SU-DHL-6 (cell line): ENCODE measurements at regions not wholly inside any gene's neighbourhood (a gene's known extent, or its start where the extent isn't known, plus 50 kb on each side); places are given as distances from the start of the nearest gene placed in this dataset.

Experiments used
- CTCF ChIP-seq: fragments of 200-600 bp; sonication (generic); IDR thresholded peaks from one replicate; pipeline ENCODE4 v1.5.1; 2017; ENCODE audit warnings: antibody characterized with exemption, mild to moderate bottlenecking, low read length, moderate library complexity; ENCODE audit not compliant: insufficient read depth, poor library complexity, severe bottlenecking
- EZH2phosphoT487 ChIP-seq: fragments of 200-600 bp; sonication (generic), shearing (Covaris generic); conservative IDR thresholded peaks from 2 replicates; pipeline ENCODE4 v1.6.1; 2018; ENCODE audit warnings: mild to moderate bottlenecking, antibody characterized with exemption, low read length, moderate library complexity, mixed read lengths

GRCh38 chr7:140275069-140275965 lies 98.5 kb upstream of the KDM7A start:
- no peak for TF ChIP-seq CTCF
- TF ChIP-seq EZH2phosphoT487 = no peak
